ENCODE measurements at regions not wholly inside any gene's neighbourhood (a gene's known extent, or its start where the extent isn't known, plus 50 kb on each side); places are given as distances from the start of the nearest gene placed in this dataset.

GRCh38 chr16:17567455-17567854 is 96.7 kb upstream of the XYLT1 start:
- no peak for TF ChIP-seq CTCF (IDR thresholded peaks at IDR 0.05)
- TF ChIP-seq POLR2A (IDR thresholded peaks at IDR 0.05), result no peak
